DND-41 (cell line): ENCODE measurements at regions not wholly inside any gene's neighbourhood (a gene's known extent, or its start where the extent isn't known, plus 50 kb on each side); places are given as distances from the start of the nearest gene placed in this dataset.

Source experiments
- ATAC-seq: fragments of 200-7000 bp; cut with Tn5 transposase; 3 replicates; pipeline ENCODE4 v1.9.1; 2021; ENCODE audit warnings: low read depth; ENCODE audit not compliant: insufficient read depth
- DNase-seq: peaks from one replicate; pipeline ENCODE4 v3.0.0-alpha.2; 2020
- H2AFZ ChIP-seq: 2 replicates; pipeline ENCODE4 v1.6.0; 2012; ENCODE audit warnings: low read depth, low read length
- H3K27ac ChIP-seq: 2 replicates; pipeline ENCODE4 v1.5.1; 2012; ENCODE audit warnings: low read length, inconsistent platforms
- H3K27me3 ChIP-seq: fragments of 200-600 bp; sonication (generic); 2 replicates; pipeline ENCODE4 v1.6.0; 2012; ENCODE audit warnings: low read length, mild to moderate bottlenecking, inconsistent platforms; ENCODE audit not compliant: insufficient read depth, poor library complexity
- H3K36me3 ChIP-seq: 2 replicates; pipeline ENCODE4 v1.5.1; 2012; ENCODE audit warnings: low read length, inconsistent platforms; ENCODE audit not compliant: insufficient read depth
- H3K4me1 ChIP-seq: 2 replicates; pipeline ENCODE4 v1.5.1; 2012; ENCODE audit warnings: mild to moderate bottlenecking, low read length; ENCODE audit not compliant: insufficient read depth
- H3K4me2 ChIP-seq: 2 replicates; pipeline ENCODE4 v1.6.0; 2012; ENCODE audit warnings: mild to moderate bottlenecking, moderate library complexity, low read length, inconsistent platforms; ENCODE audit not compliant: insufficient read depth
- H3K4me3 ChIP-seq, 2 experiments: fragments of 200-600 bp in 1 of 2; shearing (Covaris generic) in 1 of 2; 2 replicates each; pipeline ENCODE4 v1.5.1; 2012 to 2016; ENCODE audit warnings: inconsistent platforms in 2 of 2, low read length in 2 of 2, mild to moderate bottlenecking in 2 of 2, low read depth in 1 of 2, moderate library complexity in 1 of 2
- H3K79me2 ChIP-seq: 2 replicates; pipeline ENCODE4 v1.6.0; 2012; ENCODE audit warnings: low read length, inconsistent platforms; ENCODE audit not compliant: insufficient read depth
- H3K9ac ChIP-seq: 2 replicates; pipeline ENCODE4 v1.6.0; 2012; ENCODE audit warnings: low read depth, mild to moderate bottlenecking, inconsistent platforms, low read length, moderate library complexity
- H3K9me3 ChIP-seq: 2 replicates; pipeline ENCODE4 v1.5.1; 2012; ENCODE audit warnings: low read length, moderate library complexity, mild to moderate bottlenecking, inconsistent platforms; ENCODE audit not compliant: insufficient read depth, severe bottlenecking
- H4K20me1 ChIP-seq: 2 replicates; pipeline ENCODE4 v1.6.0; 2012; ENCODE audit warnings: low read length; ENCODE audit not compliant: insufficient read depth
- EZH2 ChIP-seq: IDR thresholded peaks from 3 replicates; pipeline ENCODE4 v1.6.1; 2012; ENCODE audit warnings: borderline replicate concordance, low read depth, mild to moderate bottlenecking, moderate library complexity, low read length, inconsistent platforms; ENCODE audit not compliant: severe bottlenecking
- TF ChIP-seq, protein P1 (sequence below): IDR thresholded peaks from 2 replicates; pipeline ENCODE4 v1.5.1; 2012; ENCODE audit warnings: borderline replicate concordance, low read length, moderate library complexity, mild to moderate bottlenecking; ENCODE audit not compliant: poor library complexity, severe bottlenecking; ENCODE audit errors: extremely low read depth

DNA sequence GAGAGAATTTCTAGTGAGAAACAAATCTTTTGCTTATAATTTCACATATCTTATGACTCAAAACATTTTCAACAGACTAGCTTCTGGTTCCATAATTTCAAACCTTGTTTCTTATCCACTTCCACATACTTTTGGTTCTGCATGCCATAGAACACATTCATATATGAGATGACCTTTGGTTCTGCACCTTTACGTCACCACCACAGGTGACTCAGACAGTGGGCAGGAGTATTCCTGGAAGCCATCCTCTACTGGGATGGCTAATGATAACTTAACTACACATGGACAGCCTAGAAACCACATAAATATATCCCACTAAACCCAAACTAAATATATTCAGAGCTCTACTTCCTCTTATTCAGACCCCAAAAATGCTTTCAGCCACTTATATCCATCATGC is 133.3 kb downstream of the DCK start:
- TF ChIP-seq EZH2 = no peak
- TF ChIP-seq, protein P1, sequence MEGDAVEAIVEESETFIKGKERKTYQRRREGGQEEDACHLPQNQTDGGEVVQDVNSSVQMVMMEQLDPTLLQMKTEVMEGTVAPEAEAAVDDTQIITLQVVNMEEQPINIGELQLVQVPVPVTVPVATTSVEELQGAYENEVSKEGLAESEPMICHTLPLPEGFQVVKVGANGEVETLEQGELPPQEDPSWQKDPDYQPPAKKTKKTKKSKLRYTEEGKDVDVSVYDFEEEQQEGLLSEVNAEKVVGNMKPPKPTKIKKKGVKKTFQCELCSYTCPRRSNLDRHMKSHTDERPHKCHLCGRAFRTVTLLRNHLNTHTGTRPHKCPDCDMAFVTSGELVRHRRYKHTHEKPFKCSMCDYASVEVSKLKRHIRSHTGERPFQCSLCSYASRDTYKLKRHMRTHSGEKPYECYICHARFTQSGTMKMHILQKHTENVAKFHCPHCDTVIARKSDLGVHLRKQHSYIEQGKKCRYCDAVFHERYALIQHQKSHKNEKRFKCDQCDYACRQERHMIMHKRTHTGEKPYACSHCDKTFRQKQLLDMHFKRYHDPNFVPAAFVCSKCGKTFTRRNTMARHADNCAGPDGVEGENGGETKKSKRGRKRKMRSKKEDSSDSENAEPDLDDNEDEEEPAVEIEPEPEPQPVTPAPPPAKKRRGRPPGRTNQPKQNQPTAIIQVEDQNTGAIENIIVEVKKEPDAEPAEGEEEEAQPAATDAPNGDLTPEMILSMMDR = no peak
- H4K20me1 ChIP-seq = no peaks in the 10 kb centered on the region
- H3K27me3 ChIP-seq = no peaks in the 10 kb centered on the region
- no peak overlapping the region for H2AFZ ChIP-seq
- H3K27ac ChIP-seq = no peak overlapping the region
- no peaks in the 10 kb centered on the region for H3K9me3 ChIP-seq
- H3K4me3 ChIP-seq = no peak overlapping the region
- no peak for ATAC-seq
- no peaks in the 10 kb centered on the region for H3K36me3 ChIP-seq
- H3K4me1 ChIP-seq = no peaks in the 10 kb centered on the region
- H3K4me2 ChIP-seq = no peak overlapping the region
- H3K79me2 ChIP-seq = no peaks in the 10 kb centered on the region
- no peak for DNase-seq
- H3K9ac ChIP-seq = no peak overlapping the region

DNA sequence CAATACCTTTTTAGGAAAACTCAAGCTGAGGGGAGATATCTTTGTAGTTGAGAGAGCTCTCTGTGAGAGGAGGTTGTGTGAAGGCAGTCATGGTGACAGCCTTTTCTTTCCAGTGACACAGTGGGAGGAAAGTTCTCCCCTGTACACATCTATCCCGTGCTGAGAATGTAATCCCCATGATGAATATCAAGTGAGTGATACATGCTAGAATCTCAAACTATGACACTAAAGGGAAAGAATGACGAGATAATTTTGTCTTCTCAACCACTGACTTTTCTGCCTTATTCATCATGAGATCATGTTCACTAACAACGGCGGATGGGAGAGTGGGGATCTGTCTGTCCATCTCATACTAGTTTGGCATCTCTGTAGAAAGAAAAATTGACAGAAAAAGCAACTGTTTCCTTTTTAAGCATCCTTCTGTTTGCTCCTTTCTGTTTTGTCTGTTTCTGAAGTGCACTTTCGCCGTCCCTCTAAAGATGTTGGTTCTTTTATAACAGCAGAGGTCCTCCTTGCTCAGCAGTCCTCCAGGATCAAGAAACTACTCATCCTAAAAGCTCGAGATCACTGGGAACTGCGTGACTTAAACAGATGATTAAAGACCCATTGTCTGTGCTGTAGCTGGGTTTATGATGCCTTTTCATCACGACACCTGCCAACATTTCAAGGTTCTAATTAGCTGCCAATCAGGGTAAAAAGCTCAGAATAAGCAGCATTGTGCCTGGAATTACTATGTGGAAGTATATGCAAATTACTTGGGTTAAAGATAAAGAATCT is 137.6 kb downstream of the DCK start:
- no peak overlapping the region for H3K9ac ChIP-seq
- no peak for ATAC-seq

DNA sequence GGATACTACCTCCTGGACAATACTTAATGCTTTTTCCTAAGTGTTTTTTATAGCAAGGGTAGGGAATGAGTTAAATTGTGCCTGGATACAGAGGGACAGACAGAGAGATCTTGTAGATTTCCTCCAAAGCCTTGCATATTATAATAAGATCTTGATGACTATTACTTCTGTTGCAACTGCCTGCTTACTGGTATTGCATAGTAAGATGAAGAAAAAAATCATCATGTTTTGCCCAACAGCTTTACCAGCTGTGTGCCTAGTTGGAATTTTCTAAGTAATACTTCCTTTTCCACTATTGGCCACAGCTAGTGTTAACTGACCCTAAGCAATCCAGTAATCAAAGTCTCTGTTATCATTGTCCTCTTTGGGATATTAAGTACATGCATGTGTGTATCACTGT is 139.0 kb downstream of the DCK start:
- Histone ChIP-seq H3K4me2 (no peak overlapping the region), H3K4me3 (no peak overlapping the region), H4K20me1 (no peaks in the 10 kb centered on the region), H2AFZ (no peak overlapping the region), H3K36me3 (no peaks in the 10 kb centered on the region), H3K79me2 (no peaks in the 10 kb centered on the region), H3K27ac (no peak overlapping the region), H3K9ac (no peak overlapping the region), H3K27me3 (no peaks in the 10 kb centered on the region), H3K9me3 (no peaks in the 10 kb centered on the region), H3K4me1 (no peaks in the 10 kb centered on the region)
- TF ChIP-seq, protein P1 = no peak
- TF ChIP-seq EZH2 = no peak
- no peak for ATAC-seq
- DNase-seq = no peak

More for the DNA sequence above, 137.6 kb downstream of the DCK start:
- Histone ChIP-seq H3K27ac (no peak overlapping the region), H3K4me1 (no peaks in the 10 kb centered on the region), H4K20me1 (no peaks in the 10 kb centered on the region), H3K36me3 (no peaks in the 10 kb centered on the region), H3K4me3 (no peak overlapping the region), H2AFZ (no peak overlapping the region), H3K79me2 (no peaks in the 10 kb centered on the region), H3K27me3 (no peaks in the 10 kb centered on the region), H3K4me2 (no peak overlapping the region), H3K9me3 (no peaks in the 10 kb centered on the region)
- TF ChIP-seq EZH2 = no peak
- TF ChIP-seq, protein P1 = no peak
- no peak for DNase-seq

DNA sequence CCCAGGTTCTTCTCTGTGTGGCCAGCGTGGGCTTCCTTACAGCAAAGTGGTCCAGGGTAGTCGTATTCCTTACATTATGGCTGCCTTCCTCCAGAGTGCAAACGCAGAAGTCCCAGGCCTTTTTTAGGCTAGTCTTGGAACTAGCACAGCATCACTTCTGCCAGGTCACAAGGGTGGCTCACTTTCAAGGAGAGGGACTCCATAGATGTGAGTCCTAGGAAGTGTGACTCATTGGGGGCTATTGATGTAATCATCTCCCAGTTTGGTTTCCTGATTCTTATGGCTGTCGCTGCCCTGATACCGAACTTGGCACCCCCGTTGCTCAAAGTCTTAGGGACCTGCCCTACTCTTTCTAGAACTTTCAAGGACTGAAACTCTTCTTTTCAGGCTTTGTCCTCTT is 140.0 kb downstream of the DCK start:
- no peak overlapping the region for H2AFZ ChIP-seq
- ATAC-seq = no peak
- no peak for DNase-seq

More for the DNA sequence above, 140.0 kb downstream of the DCK start:
- H3K79me2 ChIP-seq = no peaks in the 10 kb centered on the region
- no peaks in the 10 kb centered on the region for H3K9me3 ChIP-seq
- H3K4me2 ChIP-seq = no peak overlapping the region
- no peaks in the 10 kb centered on the region for H3K27me3 ChIP-seq
- H3K9ac ChIP-seq = no peak overlapping the region
- H3K4me1 ChIP-seq = no peaks in the 10 kb centered on the region
- H3K4me3 ChIP-seq = no peak overlapping the region
- no peak for TF ChIP-seq EZH2
- TF ChIP-seq, protein P1 = no peak
- H4K20me1 ChIP-seq = no peaks in the 10 kb centered on the region
- H3K36me3 ChIP-seq = no peaks in the 10 kb centered on the region
- H3K27ac ChIP-seq = no peak overlapping the region
